Gastroesophageal sphincter (tissue), 4 donors: ENCODE measurements at regions not wholly inside any gene's neighbourhood (a gene's known extent, or its start where the extent isn't known, plus 50 kb on each side); places are given as distances from the start of the nearest gene placed in this dataset.
"Not testable (repeated sequence)": the region's sequence is repeated elsewhere in the genome, so short reads cannot be mapped to it uniquely, and the experiment has no call there.

Source experiments
- ATAC-seq: fragments of 150-250 bp; one replicate; pipeline ENCODE4 v1.9.1; 2016; ENCODE audit warnings: mild to moderate bottlenecking, moderate library complexity
- H3K27ac ChIP-seq, 4 donors: fragments of 200-600 bp; sonication (generic) in 3 of 4; 1 replicate in 3 of 4; 2 replicates in 1 of 4; pipeline ENCODE4 v1.5.1; 2016 to 2019
- H3K27me3 ChIP-seq: fragments of 200-600 bp; sonication (generic); one replicate; pipeline ENCODE4 v1.5.1; 2019
- H3K36me3 ChIP-seq, 2 donors: fragments of 200-600 bp; sonication (generic); one replicate each; pipeline ENCODE4 v1.5.1; 2019; ENCODE audit warnings: control low read depth in 1 of 2
- H3K4me1 ChIP-seq, 3 donors: fragments of 200-600 bp; sonication (generic); 1 replicate in 2 of 3; 2 replicates in 1 of 3; pipeline ENCODE4 v1.5.1; 2016 to 2019; ENCODE audit warnings: control low read depth in 2 of 3
- H3K4me3 ChIP-seq, 2 donors: fragments of 200-600 bp; sonication (generic); one replicate each; pipeline ENCODE4 v1.5.1; 2019; ENCODE audit warnings: mild to moderate bottlenecking in 1 of 2, moderate library complexity in 1 of 2
- H3K9me3 ChIP-seq, 3 donors: fragments of 200-600 bp; sonication (generic); one replicate each; pipeline ENCODE4 v1.5.1; 2017 to 2019; ENCODE audit warnings: control low read depth in 2 of 3
- CTCF ChIP-seq, 4 experiments: fragments of 200-600 bp in 2 of 4; fragments of 450-650 bp in 2 of 4; sonication (generic) in 1 of 4; IDR thresholded peaks; one replicate each; pipeline ENCODE4 v1.5.1; 2017 to 2019; ENCODE audit warnings: antibody characterized with exemption in 4 of 4, mild to moderate bottlenecking in 2 of 4, moderate library complexity in 2 of 4
- EP300 ChIP-seq: sonication (generic); formaldehyde crosslinking; IDR thresholded peaks from one replicate; pipeline ENCODE4 v1.6.1; 2017; ENCODE audit warnings: antibody characterized with exemption, mild to moderate bottlenecking
- POLR2A ChIP-seq, 2 donors: fragments of 450-650 bp; IDR thresholded peaks; one replicate each; pipeline ENCODE4 v1.6.1; 2017; ENCODE audit warnings: antibody characterized with exemption in 2 of 2, mild to moderate bottlenecking in 2 of 2, moderate library complexity in 1 of 2
- POLR2AphosphoS5 ChIP-seq: sonication (generic); formaldehyde crosslinking; IDR thresholded peaks from one replicate; pipeline ENCODE4 v1.6.1; 2017; ENCODE audit warnings: antibody characterized with exemption
- WGBS, 2 donors: methylation state at CpG; one replicate each; pipeline ENCODE4 v1.1.5; 2018; ENCODE audit warnings: low coverage in 1 of 2; 5-methylcytosine and 5-hydroxymethylcytosine counted together

- Histone ChIP-seq H3K4me1 (no peaks in the 10 kb centered on the region), H3K9me3 (no peaks in the 10 kb centered on the region), H3K36me3 (no peaks in the 10 kb centered on the region), H3K4me3 (no peak overlapping the region), H3K27ac (no peak overlapping the region), H3K27me3 (no peaks in the 10 kb centered on the region)
- no peak for ATAC-seq
- 8 to 48% methylated on average over 4 of the region's 4 CpGs for WGBS, 2 donors
- TF ChIP-seq CTCF (IDR thresholded peaks at IDR 0.05) (no peak), POLR2A (IDR thresholded peaks at IDR 0.05) (no peak), POLR2AphosphoS5 (no peak), EP300 (no peak)
These were observed 1242.8 kb upstream of the DIAPH2 start for GRCh38 chrX:95441836-95442235.

- ATAC-seq, result no peak
- H3K27me3 ChIP-seq, result no peaks in the 10 kb centered on the region
- H3K9me3 ChIP-seq, result no peaks in the 10 kb centered on the region
- no peak for TF ChIP-seq POLR2A (IDR thresholded peaks at IDR 0.05)
- TF ChIP-seq CTCF (IDR thresholded peaks at IDR 0.05), result no peak
- no peak for TF ChIP-seq EP300
- TF ChIP-seq POLR2AphosphoS5, result no peak
- WGBS, 2 donors, result 63 to 67% methylated on average over 1 of the region's 1 CpG
- H3K4me3 ChIP-seq, result no peak overlapping the region
- no peaks in the 10 kb centered on the region for H3K4me1 ChIP-seq
- no peak overlapping the region for H3K27ac ChIP-seq
- no peaks in the 10 kb centered on the region for H3K36me3 ChIP-seq
These were observed 1199.9 kb upstream of the DIAPH2 start for GRCh38 chrX:95484781-95485180.

GRCh38 chrX:95505721-95506120, 1178.9 kb upstream of the DIAPH2 start:
- H3K27ac ChIP-seq, result no peak overlapping the region
- no peaks in the 10 kb centered on the region for H3K9me3 ChIP-seq
- ATAC-seq, result no peak
- H3K4me1 ChIP-seq, result no peaks in the 10 kb centered on the region
- no peaks in the 10 kb centered on the region for H3K36me3 ChIP-seq
- TF ChIP-seq POLR2AphosphoS5 (no peak), EP300 (no peak), CTCF (IDR thresholded peaks at IDR 0.05) (no peak), POLR2A (IDR thresholded peaks at IDR 0.05) (no peak)
- H3K27me3 ChIP-seq, result no peaks in the 10 kb centered on the region
- H3K4me3 ChIP-seq, result no peak overlapping the region

GRCh38 chrX:95509474-95509873, 1175.2 kb upstream of the DIAPH2 start:
- 80 to 82% methylated on average over 1 to 2 of the region's 2 CpGs for WGBS, 2 donors
- Histone ChIP-seq H3K4me1 (no peaks in the 10 kb centered on the region), H3K27ac (no peak overlapping the region), H3K36me3 (no peaks in the 10 kb centered on the region), H3K27me3 (no peaks in the 10 kb centered on the region), H3K9me3 (no peaks in the 10 kb centered on the region), H3K4me3 (no peak overlapping the region)
- no peak for ATAC-seq
- no peak for TF ChIP-seq POLR2AphosphoS5
- no peak for TF ChIP-seq EP300
- no peak for TF ChIP-seq POLR2A (IDR thresholded peaks at IDR 0.05)
- TF ChIP-seq CTCF (IDR thresholded peaks at IDR 0.05), result no peak

- ATAC-seq, H3K4me3 ChIP-seq, H3K36me3 ChIP-seq, H3K27me3 ChIP-seq, H3K4me1 ChIP-seq, H3K9me3 ChIP-seq, H3K27ac ChIP-seq: not testable (repeated sequence)
- 75 to 100% methylated on average over 1 to 5 of the region's 5 CpGs for WGBS, 2 donors
These were observed 1160.6 kb upstream of the DIAPH2 start for GRCh38 chrX:95524018-95524417.

GRCh38 chrX:95536111-95536510, 1148.5 kb upstream of the DIAPH2 start:
- no peaks in the 10 kb centered on the region for H3K27me3 ChIP-seq
- no peaks in the 10 kb centered on the region for H3K36me3 ChIP-seq
- TF ChIP-seq POLR2A (IDR thresholded peaks at IDR 0.05) (no peak), POLR2AphosphoS5 (no peak), CTCF (IDR thresholded peaks at IDR 0.05) (no peak), EP300 (no peak)
- WGBS, 2 donors, result 64 to 83% methylated on average over 1 of the region's 1 CpG
- H3K27ac ChIP-seq, result no peak overlapping the region
- H3K4me3 ChIP-seq, result no peak overlapping the region
- no peaks in the 10 kb centered on the region for H3K9me3 ChIP-seq
- ATAC-seq, result no peak
- no peaks in the 10 kb centered on the region for H3K4me1 ChIP-seq
